RCC 7860 (cell line): ENCODE measurements at regions not wholly inside any gene's neighbourhood (a gene's known extent, or its start where the extent isn't known, plus 50 kb on each side); places are given as distances from the start of the nearest gene placed in this dataset.

Source experiments
- DNase-seq: peaks from one replicate; pipeline ENCODE4 v3.0.0-alpha.2; 2015; ENCODE audit warnings: low spot score
- FAIRE-seq: peaks from 2 replicates; lab custom pipeline; 2012; peaks lifted over from hg19 to GRCh38; lab: Jason Lieb, UNC

GRCh38 chr14:97539884-97540283 is 742.7 kb downstream of the VRK1 start:
- DNase-seq (no peak), FAIRE-seq (no peak)

GRCh38 chr14:97543221-97543620 is 746.0 kb downstream of the VRK1 start:
- DNase-seq (no peak), FAIRE-seq (no peak)

GRCh38 chr14:97543816-97544215 is 746.6 kb downstream of the VRK1 start:
- FAIRE-seq: no peak
- DNase-seq: no peak

- no peak for DNase-seq
- no peak for FAIRE-seq
Observed at GRCh38 chr14:97544571-97544970, 747.4 kb downstream of the VRK1 start.

- DNase-seq (no peak), FAIRE-seq (no peak)
Observed at GRCh38 chr14:97546491-97547230, 749.5 kb downstream of the VRK1 start.

- FAIRE-seq (no peak), DNase-seq (no peak)
Observed at GRCh38 chr14:97550463-97550862, 753.3 kb downstream of the VRK1 start.

- DNase-seq: no peak
- no peak for FAIRE-seq
Observed at GRCh38 chr14:97554597-97554996, 757.4 kb downstream of the VRK1 start.

GRCh38 chr14:97564334-97564733 is 767.2 kb downstream of the VRK1 start:
- FAIRE-seq (no peak), DNase-seq (no peak)

GRCh38 chr14:97571201-97571600 is 774.0 kb downstream of the VRK1 start:
- FAIRE-seq (no peak), DNase-seq (no peak)

- no peak for DNase-seq
- FAIRE-seq: no peak
Observed at GRCh38 chr14:97571866-97572555, 774.8 kb downstream of the VRK1 start.

- no peak for DNase-seq
- no peak for FAIRE-seq
Observed at GRCh38 chr14:97572583-97573458, 775.6 kb downstream of the VRK1 start.

GRCh38 chr14:97575677-97576076 is 778.5 kb downstream of the VRK1 start:
- FAIRE-seq (no peak), DNase-seq (no peak)

- FAIRE-seq (no peak), DNase-seq (no peak)
Observed at GRCh38 chr14:97578982-97579548, 781.9 kb downstream of the VRK1 start.

GRCh38 chr14:97581016-97581415 is 783.8 kb downstream of the VRK1 start:
- DNase-seq (no peak), FAIRE-seq (no peak)

GRCh38 chr14:97582022-97582421 is 784.8 kb downstream of the VRK1 start:
- FAIRE-seq (no peak), DNase-seq (no peak)

GRCh38 chr14:97584528-97584927 is 787.3 kb downstream of the VRK1 start:
- DNase-seq (no peak), FAIRE-seq (no peak)

GRCh38 chr14:97592341-97592980 is 795.3 kb downstream of the VRK1 start:
- DNase-seq (no peak), FAIRE-seq (no peak)

GRCh38 chr14:97594306-97594705 is 797.1 kb downstream of the VRK1 start:
- FAIRE-seq: no peak
- DNase-seq: no peak

- FAIRE-seq: no peak
Observed at GRCh38 chr14:97602438-97603117, 805.4 kb downstream of the VRK1 start.

GRCh38 chr14:97603201-97603600 is 806.0 kb downstream of the VRK1 start:
- no peak for FAIRE-seq
- no peak for DNase-seq

More at GRCh38 chr14:97602438-97603117, 805.4 kb downstream of the VRK1 start:
- no peak for DNase-seq
